ENCODE measurements at regions not wholly inside any gene's neighbourhood (a gene's known extent, or its start where the extent isn't known, plus 50 kb on each side); places are given as distances from the start of the nearest gene placed in this dataset.

DNA sequence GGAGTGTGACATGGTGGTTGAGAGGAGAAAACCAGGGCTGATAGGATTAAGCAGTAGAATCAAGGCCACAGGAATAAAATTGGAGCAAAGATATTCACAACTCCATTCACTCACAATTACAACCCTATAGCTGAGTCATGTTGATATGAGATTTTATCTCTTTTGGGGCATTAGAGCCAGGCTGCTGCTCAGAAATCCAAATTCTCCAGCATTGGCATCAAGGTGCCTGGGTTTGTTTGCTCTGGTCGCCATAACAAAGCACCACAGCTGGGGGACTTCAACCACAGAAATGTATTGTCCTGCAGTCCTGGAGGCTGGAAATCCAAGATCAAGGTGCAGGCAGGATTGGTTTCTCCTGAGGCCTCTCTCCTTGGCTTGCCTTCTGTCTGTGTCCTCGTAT, 52.5 kb upstream of the GRB10 start:
- Histone ChIP-seq H3K4me2 (no peak overlapping the region), H3K4me1 (ENCODE audit: low read depth, poor library complexity, severe bottlenecking) (no peaks in the 10 kb centered on the region), H4K20me1 (ENCODE audit: insufficient read depth) (no peaks in the 10 kb centered on the region), H3K79me2 (ENCODE audit: insufficient read depth, low read depth) (no peaks in the 10 kb centered on the region), H3K36me3 (ENCODE audit: insufficient read depth) (no peaks in the 10 kb centered on the region), H3K4me3 (IDR thresholded peaks at IDR 0.05; ENCODE audit: insufficient read depth, low read depth, low read length) (no peak overlapping the region), H3K27me3 (ENCODE audit: insufficient read depth, low read depth) (no peaks in the 10 kb centered on the region), H3K27ac (no peak overlapping the region), H2AFZ (ENCODE audit: low read depth) (no peak overlapping the region), H3K9ac (no peak overlapping the region)
- TF ChIP-seq, protein P1, sequence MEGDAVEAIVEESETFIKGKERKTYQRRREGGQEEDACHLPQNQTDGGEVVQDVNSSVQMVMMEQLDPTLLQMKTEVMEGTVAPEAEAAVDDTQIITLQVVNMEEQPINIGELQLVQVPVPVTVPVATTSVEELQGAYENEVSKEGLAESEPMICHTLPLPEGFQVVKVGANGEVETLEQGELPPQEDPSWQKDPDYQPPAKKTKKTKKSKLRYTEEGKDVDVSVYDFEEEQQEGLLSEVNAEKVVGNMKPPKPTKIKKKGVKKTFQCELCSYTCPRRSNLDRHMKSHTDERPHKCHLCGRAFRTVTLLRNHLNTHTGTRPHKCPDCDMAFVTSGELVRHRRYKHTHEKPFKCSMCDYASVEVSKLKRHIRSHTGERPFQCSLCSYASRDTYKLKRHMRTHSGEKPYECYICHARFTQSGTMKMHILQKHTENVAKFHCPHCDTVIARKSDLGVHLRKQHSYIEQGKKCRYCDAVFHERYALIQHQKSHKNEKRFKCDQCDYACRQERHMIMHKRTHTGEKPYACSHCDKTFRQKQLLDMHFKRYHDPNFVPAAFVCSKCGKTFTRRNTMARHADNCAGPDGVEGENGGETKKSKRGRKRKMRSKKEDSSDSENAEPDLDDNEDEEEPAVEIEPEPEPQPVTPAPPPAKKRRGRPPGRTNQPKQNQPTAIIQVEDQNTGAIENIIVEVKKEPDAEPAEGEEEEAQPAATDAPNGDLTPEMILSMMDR (conservative IDR thresholded peaks at IDR 0.05; ENCODE audit: low read depth, low read length): no peak

DNA sequence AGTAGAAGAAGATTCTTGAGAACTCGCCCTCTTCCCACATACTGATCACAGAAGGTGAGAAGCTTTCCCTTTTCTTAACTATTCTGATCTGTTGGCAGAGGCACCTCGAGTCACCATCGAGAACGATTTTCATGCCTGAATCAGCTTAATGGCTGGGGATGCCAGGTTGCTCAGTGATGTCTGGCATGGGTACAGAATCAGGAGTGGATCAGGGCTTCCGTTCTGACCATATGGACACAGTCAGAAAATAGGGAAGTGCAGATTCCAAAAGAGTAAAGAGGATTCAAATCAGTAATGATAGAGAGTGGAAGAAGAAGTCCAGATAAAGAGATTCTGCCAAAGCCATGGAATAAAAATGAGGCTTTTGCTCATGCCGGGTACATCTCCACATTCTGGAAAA, 52.0 kb upstream of the GRB10 start:
- no peaks in the 10 kb centered on the region for H4K20me1 ChIP-seq (ENCODE audit: insufficient read depth)
- H2AFZ ChIP-seq (ENCODE audit: low read depth): no peak overlapping the region
- H3K79me2 ChIP-seq (ENCODE audit: insufficient read depth, low read depth): no peaks in the 10 kb centered on the region
- H3K36me3 ChIP-seq (ENCODE audit: insufficient read depth): no peaks in the 10 kb centered on the region
- no peak overlapping the region for H3K9ac ChIP-seq
- H3K27ac ChIP-seq: no peak overlapping the region
- TF ChIP-seq, protein P1 (conservative IDR thresholded peaks at IDR 0.05; ENCODE audit: low read depth, low read length): no peak
- no peaks in the 10 kb centered on the region for H3K27me3 ChIP-seq (ENCODE audit: insufficient read depth, low read depth)
- H3K4me1 ChIP-seq (ENCODE audit: low read depth, poor library complexity, severe bottlenecking): no peaks in the 10 kb centered on the region
- no peak overlapping the region for H3K4me2 ChIP-seq
- H3K4me3 ChIP-seq (IDR thresholded peaks at IDR 0.05; ENCODE audit: insufficient read depth, low read depth, low read length): no peak overlapping the region

DNA sequence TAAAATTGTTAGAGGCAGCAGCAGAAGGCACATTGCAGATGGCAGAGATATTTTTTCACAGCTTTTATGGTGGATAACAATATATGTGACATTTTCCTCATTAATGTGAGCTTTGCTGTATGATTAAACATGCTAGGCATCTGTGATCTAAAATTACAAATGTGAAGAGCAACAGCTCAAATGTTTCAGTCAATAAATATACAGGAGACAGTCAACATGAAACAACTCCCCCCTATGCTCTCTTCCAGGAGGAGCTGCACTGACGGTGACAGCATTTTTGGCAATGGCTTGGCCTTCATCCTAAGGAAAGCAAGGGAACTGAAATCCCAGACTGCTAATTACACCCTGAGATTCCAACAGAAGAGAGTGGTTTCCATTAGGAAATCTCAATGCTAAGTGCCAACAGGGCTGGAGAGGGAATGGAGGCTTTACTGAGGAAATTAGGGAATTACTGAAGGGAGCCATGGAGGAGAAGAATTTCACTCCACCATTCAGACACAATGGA, 51.4 kb upstream of the GRB10 start:
- H3K27ac ChIP-seq: no peak overlapping the region
- H3K79me2 ChIP-seq (ENCODE audit: insufficient read depth, low read depth): no peaks in the 10 kb centered on the region
- no peaks in the 10 kb centered on the region for H3K4me1 ChIP-seq (ENCODE audit: low read depth, poor library complexity, severe bottlenecking)
- no peak overlapping the region for H3K9ac ChIP-seq
- no peaks in the 10 kb centered on the region for H4K20me1 ChIP-seq (ENCODE audit: insufficient read depth)
- H3K4me3 ChIP-seq (IDR thresholded peaks at IDR 0.05; ENCODE audit: insufficient read depth, low read depth, low read length): no peak overlapping the region
- no peak overlapping the region for H3K4me2 ChIP-seq
- no peaks in the 10 kb centered on the region for H3K36me3 ChIP-seq (ENCODE audit: insufficient read depth)
- TF ChIP-seq, protein P1 (conservative IDR thresholded peaks at IDR 0.05; ENCODE audit: low read depth, low read length): no peak
- H2AFZ ChIP-seq (ENCODE audit: low read depth): no peak overlapping the region
- no peaks in the 10 kb centered on the region for H3K27me3 ChIP-seq (ENCODE audit: insufficient read depth, low read depth)

DNA sequence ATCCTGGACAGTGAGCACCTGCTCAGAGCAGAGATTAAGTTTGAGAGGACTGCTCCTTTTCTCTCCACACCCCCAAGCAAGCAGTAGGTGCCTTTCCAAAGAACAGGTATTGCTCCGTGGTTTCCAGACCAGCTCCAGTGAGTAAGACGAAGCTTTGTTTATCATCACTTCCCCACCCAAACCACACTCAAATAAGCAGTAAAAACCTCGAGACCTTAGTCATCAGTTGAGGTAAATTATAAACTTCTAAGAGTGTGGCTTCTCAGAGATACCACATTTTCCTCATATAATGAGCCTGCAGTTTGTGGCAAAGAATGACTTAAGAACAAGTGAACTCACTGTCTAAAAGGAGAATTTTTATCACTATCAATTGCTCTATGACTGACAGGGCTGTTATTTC, 50.0 kb upstream of the GRB10 start:
- Histone ChIP-seq H3K9ac (no peak overlapping the region), H3K79me2 (ENCODE audit: insufficient read depth, low read depth) (no peaks in the 10 kb centered on the region), H3K4me1 (ENCODE audit: low read depth, poor library complexity, severe bottlenecking) (no peaks in the 10 kb centered on the region), H3K4me3 (IDR thresholded peaks at IDR 0.05; ENCODE audit: insufficient read depth, low read depth, low read length) (no peak overlapping the region), H3K27me3 (ENCODE audit: insufficient read depth, low read depth) (no peaks in the 10 kb centered on the region), H3K4me2 (no peak overlapping the region), H4K20me1 (ENCODE audit: insufficient read depth) (no peaks in the 10 kb centered on the region), H3K27ac (no peak overlapping the region), H2AFZ (ENCODE audit: low read depth) (no peak overlapping the region), H3K36me3 (ENCODE audit: insufficient read depth) (no peaks in the 10 kb centered on the region)
- TF ChIP-seq, protein P1 (conservative IDR thresholded peaks at IDR 0.05; ENCODE audit: low read depth, low read length): no peak
